HAP-1 (cell line): ENCODE measurements at regions not wholly inside any gene's neighbourhood (a gene's known extent, or its start where the extent isn't known, plus 50 kb on each side); places are given as distances from the start of the nearest gene placed in this dataset.

ENCODE experiments used
- DNase-seq, 2 experiments: peaks; one replicate each; pipeline ENCODE4 v3.0.0-alpha.2; 2016 to 2020; ENCODE audit warnings: low spot score in 2 of 2
- H3K27me3 ChIP-seq: fragments of 250-450 bp; sonication (Bioruptor Pico); 2 replicates; pipeline ENCODE4 v1.5.1; 2020; ENCODE audit warnings: low read depth, mild to moderate bottlenecking, moderate library complexity
- H3K36me3 ChIP-seq: fragments of 250-450 bp; sonication (Bioruptor Pico); replicated peaks from 2 replicates; pipeline ENCODE4 v1.5.1; 2020; ENCODE audit warnings: mild to moderate bottlenecking
- H3K4me1 ChIP-seq: fragments of 250-450 bp; sonication (Bioruptor Pico); 2 replicates; pipeline ENCODE4 v1.5.1; 2020; ENCODE audit warnings: mild to moderate bottlenecking
- H3K4me3 ChIP-seq: fragments of 250-450 bp; sonication (Bioruptor Pico); 2 replicates; pipeline ENCODE4 v1.5.1; 2020; ENCODE audit warnings: mild to moderate bottlenecking, moderate library complexity
- H3K9me3 ChIP-seq: fragments of 250-450 bp; sonication (Bioruptor Pico); 2 replicates; pipeline ENCODE4 v1.5.1; 2020; ENCODE audit warnings: mild to moderate bottlenecking, moderate library complexity
- in situ Hi-C: fragments of 300-500 bp; cut with MboI; formaldehyde crosslinking; loops from 3 replicates; pipeline ENCODE4 v1.14.3; 2020; ENCODE audit warnings: low sequenced_read_pairs, inconsistent platforms, mixed read lengths

GRCh38 chr12:118467641-118468305 lies 91.4 kb downstream of the SUDS3 start:
- Histone ChIP-seq H3K4me1 (no peaks in the 10 kb centered on the region), H3K4me3 (no peak overlapping the region), H3K9me3 (no peaks in the 10 kb centered on the region), H3K36me3 (no peaks in the 10 kb centered on the region), H3K27me3 (no peaks in the 10 kb centered on the region)
- in situ Hi-C loops, result no loop called here
- no peak for DNase-seq

- H3K27me3 ChIP-seq, result peaks cover 6% of the 10 kb centered on the region; the same call in 1 of the 2 replicates
- no peak for DNase-seq
- no peaks in the 10 kb centered on the region for H3K4me1 ChIP-seq
- no peaks in the 10 kb centered on the region for H3K36me3 ChIP-seq
- in situ Hi-C loops, result no loop called here
- H3K9me3 ChIP-seq, result no peaks in the 10 kb centered on the region
- H3K4me3 ChIP-seq, result no peak overlapping the region
Measured at GRCh38 chr12:118472940-118473339, 96.6 kb downstream of the SUDS3 start.

- Histone ChIP-seq H3K4me3 (no peak overlapping the region), H3K27me3 (peaks cover 8% of the 10 kb centered on the region; the same call in 1 of the 2 replicates), H3K36me3 (no peaks in the 10 kb centered on the region), H3K4me1 (no peaks in the 10 kb centered on the region), H3K9me3 (no peaks in the 10 kb centered on the region)
- in situ Hi-C loops, result no loop called here
- no peak for DNase-seq
Measured at GRCh38 chr12:118480235-118480634, 103.9 kb downstream of the SUDS3 start.

GRCh38 chr12:118488034-118488433 lies 111.7 kb downstream of the SUDS3 start:
- no peak for DNase-seq
- no peaks in the 10 kb centered on the region for H3K9me3 ChIP-seq
- no peak overlapping the region for H3K4me3 ChIP-seq
- no peaks in the 10 kb centered on the region for H3K27me3 ChIP-seq
- no peaks in the 10 kb centered on the region for H3K36me3 ChIP-seq
- H3K4me1 ChIP-seq, result no peaks in the 10 kb centered on the region
- in situ Hi-C loops, result no loop called here

GRCh38 chr12:118493962-118494361 lies 117.6 kb downstream of the SUDS3 start:
- no peaks in the 10 kb centered on the region for H3K36me3 ChIP-seq
- in situ Hi-C loops, result no loop called here
- no peaks in the 10 kb centered on the region for H3K9me3 ChIP-seq
- H3K4me1 ChIP-seq, result no peaks in the 10 kb centered on the region
- DNase-seq, result no peak
- no peaks in the 10 kb centered on the region for H3K27me3 ChIP-seq
- no peak overlapping the region for H3K4me3 ChIP-seq

- no peaks in the 10 kb centered on the region for H3K36me3 ChIP-seq
- no peak for DNase-seq
- H3K4me1 ChIP-seq, result no peaks in the 10 kb centered on the region
- no peaks in the 10 kb centered on the region for H3K27me3 ChIP-seq
- no peaks in the 10 kb centered on the region for H3K9me3 ChIP-seq
- H3K4me3 ChIP-seq, result no peak overlapping the region
- in situ Hi-C loops, result no loop called here
Measured at GRCh38 chr12:118494776-118495175, 118.4 kb downstream of the SUDS3 start.

GRCh38 chr12:118495296-118495695 lies 118.9 kb downstream of the SUDS3 start:
- H3K36me3 ChIP-seq, result no peaks in the 10 kb centered on the region
- in situ Hi-C loops, result no loop called here
- H3K4me3 ChIP-seq, result no peak overlapping the region
- H3K9me3 ChIP-seq, result no peaks in the 10 kb centered on the region
- DNase-seq, result no peak
- no peaks in the 10 kb centered on the region for H3K4me1 ChIP-seq
- no peaks in the 10 kb centered on the region for H3K27me3 ChIP-seq

- Histone ChIP-seq H3K4me1 (no peaks in the 10 kb centered on the region), H3K36me3 (no peaks in the 10 kb centered on the region), H3K27me3 (no peaks in the 10 kb centered on the region), H3K4me3 (no peak overlapping the region), H3K9me3 (no peaks in the 10 kb centered on the region)
- DNase-seq, result no peak
- in situ Hi-C loops, result no loop called here
Measured at GRCh38 chr12:118498171-118498570, 121.8 kb downstream of the SUDS3 start.

- H3K4me3 ChIP-seq, result no peak overlapping the region
- H3K4me1 ChIP-seq, result no peaks in the 10 kb centered on the region
- H3K36me3 ChIP-seq, result no peaks in the 10 kb centered on the region
- no peak for DNase-seq
- no peaks in the 10 kb centered on the region for H3K27me3 ChIP-seq
- no peaks in the 10 kb centered on the region for H3K9me3 ChIP-seq
- in situ Hi-C loops, result no loop called here
Measured at GRCh38 chr12:118500299-118500698, 123.9 kb downstream of the SUDS3 start.

- Histone ChIP-seq H3K9me3 (no peaks in the 10 kb centered on the region), H3K27me3 (no peaks in the 10 kb centered on the region), H3K36me3 (no peaks in the 10 kb centered on the region), H3K4me3 (no peak overlapping the region), H3K4me1 (no peaks in the 10 kb centered on the region)
- in situ Hi-C loops, result no loop called here
- DNase-seq, result no peak
Measured at GRCh38 chr12:118501489-118501888, 125.1 kb downstream of the SUDS3 start.

GRCh38 chr12:118503476-118503875 lies 127.1 kb downstream of the SUDS3 start:
- DNase-seq, result no peak
- H3K4me1 ChIP-seq, result no peaks in the 10 kb centered on the region
- H3K36me3 ChIP-seq, result no peaks in the 10 kb centered on the region
- H3K27me3 ChIP-seq, result no peaks in the 10 kb centered on the region
- no peak overlapping the region for H3K4me3 ChIP-seq
- in situ Hi-C loops, result no loop called here
- H3K9me3 ChIP-seq, result no peaks in the 10 kb centered on the region

- in situ Hi-C loops, result no loop called here
- no peaks in the 10 kb centered on the region for H3K36me3 ChIP-seq
- H3K4me1 ChIP-seq, result no peaks in the 10 kb centered on the region
- H3K27me3 ChIP-seq, result no peaks in the 10 kb centered on the region
- no peak for DNase-seq
- no peaks in the 10 kb centered on the region for H3K9me3 ChIP-seq
- no peak overlapping the region for H3K4me3 ChIP-seq
Measured at GRCh38 chr12:118512669-118513068, 136.3 kb downstream of the SUDS3 start.

GRCh38 chr12:118513611-118514010 lies 137.3 kb downstream of the SUDS3 start:
- Histone ChIP-seq H3K9me3 (no peaks in the 10 kb centered on the region), H3K4me3 (no peak overlapping the region), H3K36me3 (no peaks in the 10 kb centered on the region), H3K4me1 (no peaks in the 10 kb centered on the region), H3K27me3 (no peaks in the 10 kb centered on the region)
- no peak for DNase-seq
- in situ Hi-C loops, result no loop called here

- no peaks in the 10 kb centered on the region for H3K36me3 ChIP-seq
- H3K27me3 ChIP-seq, result no peaks in the 10 kb centered on the region
- DNase-seq, result no peak
- H3K4me1 ChIP-seq, result no peaks in the 10 kb centered on the region
- in situ Hi-C loops, result no loop called here
- no peaks in the 10 kb centered on the region for H3K9me3 ChIP-seq
- H3K4me3 ChIP-seq, result no peak overlapping the region
Measured at GRCh38 chr12:118514297-118514696, 137.9 kb downstream of the SUDS3 start.
